ENCODE measurements at regions not wholly inside any gene's neighbourhood (a gene's known extent, or its start where the extent isn't known, plus 50 kb on each side); places are given as distances from the start of the nearest gene placed in this dataset.

- ChIA-PET CTCF (no interaction called here), POLR2A (no interaction called here)
- Mint-ChIP-seq H3K4me3 (no peak overlapping the region), H3K27ac (no peak overlapping the region), H3K36me3 (ENCODE audit: low read depth) (no peaks in the 10 kb centered on the region), H3K9me3 (no peaks in the 10 kb centered on the region), H3K4me1 (ENCODE audit: low read depth) (no peaks in the 10 kb centered on the region), H3K27me3 (peaks cover 28% of the 10 kb centered on the region)
- ATAC-seq (ENCODE audit: poor library complexity) (no peak), DNase-seq (no peak)
- intact Hi-C loops (cut with DNase I, micrococcal nuclease) = no loop called here
- H3K4me1 ChIP-seq (ENCODE audit: insufficient read depth, low read length) = no peaks in the 10 kb centered on the region
- TF ChIP-seq CTCF (IDR thresholded peaks at IDR 0.05) = no peak
- peaks cover 0 to 3% of the 10 kb centered on the region in 2 experiments for H3K27me3 ChIP-seq (ENCODE audit: control insufficient read depth in 1 of 2, insufficient read depth in 2 of 2, low read length in 2 of 2)
- no peak overlapping the region for H3K4me3 ChIP-seq (ENCODE audit: low read length)
- H3K36me3 ChIP-seq (ENCODE audit: insufficient read depth, low read length) = no peaks in the 10 kb centered on the region
- no peak overlapping the region for H3K27ac ChIP-seq (ENCODE audit: low read depth in 1 of 2, low read length in 2 of 2)
- H3K9me3 ChIP-seq (ENCODE audit: control insufficient read depth in 1 of 2, insufficient read depth in 1 of 2, low read length in 2 of 2) = no peaks in the 10 kb centered on the region
Measured at GRCh38 chr11:31932879-31933278, 121.8 kb upstream of the PAX6 start.

GRCh38 chr11:31927982-31928381, 116.9 kb upstream of the PAX6 start:
- H3K4me1 ChIP-seq (ENCODE audit: insufficient read depth, low read length) = no peaks in the 10 kb centered on the region
- no peak overlapping the region for H3K27ac ChIP-seq (ENCODE audit: low read depth in 1 of 2, low read length in 2 of 2)
- Mint-ChIP-seq H3K27ac (no peak overlapping the region), H3K9me3 (no peaks in the 10 kb centered on the region), H3K4me3 (no peak overlapping the region), H3K36me3 (ENCODE audit: low read depth) (no peaks in the 10 kb centered on the region), H3K4me1 (ENCODE audit: low read depth) (no peaks in the 10 kb centered on the region), H3K27me3 (peaks cover 12% of the 10 kb centered on the region)
- no peak overlapping the region for H3K4me3 ChIP-seq (ENCODE audit: low read length)
- ATAC-seq (ENCODE audit: poor library complexity) (no peak), DNase-seq (no peak)
- ChIA-PET CTCF (no interaction called here), POLR2A (interaction anchor here (0.6 to 0.7 kb wide), 2 partner anchors 142 to 377 kb away, joined by 3 read pairs; no protein-coding TSS in a partner anchor)
- intact Hi-C loops (cut with DNase I, micrococcal nuclease) = no loop called here
- no peaks in the 10 kb centered on the region for H3K9me3 ChIP-seq (ENCODE audit: control insufficient read depth in 1 of 2, insufficient read depth in 1 of 2, low read length in 2 of 2)
- TF ChIP-seq CTCF (IDR thresholded peaks at IDR 0.05) = no peak
- H3K27me3 ChIP-seq (ENCODE audit: control insufficient read depth in 1 of 2, insufficient read depth in 2 of 2, low read length in 2 of 2) = no peaks in the 10 kb centered on the region
- H3K36me3 ChIP-seq (ENCODE audit: insufficient read depth, low read length) = no peaks in the 10 kb centered on the region

GRCh38 chr11:31926816-31927528, 115.8 kb upstream of the PAX6 start:
- Mint-ChIP-seq H3K27me3 (peaks cover 12% of the 10 kb centered on the region), H3K36me3 (ENCODE audit: low read depth) (no peaks in the 10 kb centered on the region), H3K4me1 (ENCODE audit: low read depth) (no peaks in the 10 kb centered on the region), H3K9me3 (no peaks in the 10 kb centered on the region), H3K4me3 (no peak overlapping the region), H3K27ac (no peak overlapping the region)
- no peak for TF ChIP-seq CTCF (IDR thresholded peaks at IDR 0.05)
- CTCF ChIA-PET = no interaction called here
- Histone ChIP-seq H3K27ac (ENCODE audit: low read depth in 1 of 2, low read length in 2 of 2) (no peak overlapping the region), H3K4me1 (ENCODE audit: insufficient read depth, low read length) (no peaks in the 10 kb centered on the region), H3K36me3 (ENCODE audit: insufficient read depth, low read length) (no peaks in the 10 kb centered on the region), H3K9me3 (ENCODE audit: control insufficient read depth in 1 of 2, insufficient read depth in 1 of 2, low read length in 2 of 2) (no peaks in the 10 kb centered on the region), H3K27me3 (ENCODE audit: control insufficient read depth in 1 of 2, insufficient read depth in 2 of 2, low read length in 2 of 2) (peaks cover 0 to under 1% of the 10 kb centered on the region in 2 experiments), H3K4me3 (ENCODE audit: low read length) (no peak overlapping the region)
- POLR2A ChIA-PET = no interaction called here
- intact Hi-C loops (cut with DNase I, micrococcal nuclease) = no loop called here
- ATAC-seq (ENCODE audit: poor library complexity) (no peak), DNase-seq (no peak)

All from CD4-positive, alpha-beta T cell (primary cell).